ENCODE measurements at regions not wholly inside any gene's neighbourhood (a gene's known extent, or its start where the extent isn't known, plus 50 kb on each side); places are given as distances from the start of the nearest gene placed in this dataset.

DNA sequence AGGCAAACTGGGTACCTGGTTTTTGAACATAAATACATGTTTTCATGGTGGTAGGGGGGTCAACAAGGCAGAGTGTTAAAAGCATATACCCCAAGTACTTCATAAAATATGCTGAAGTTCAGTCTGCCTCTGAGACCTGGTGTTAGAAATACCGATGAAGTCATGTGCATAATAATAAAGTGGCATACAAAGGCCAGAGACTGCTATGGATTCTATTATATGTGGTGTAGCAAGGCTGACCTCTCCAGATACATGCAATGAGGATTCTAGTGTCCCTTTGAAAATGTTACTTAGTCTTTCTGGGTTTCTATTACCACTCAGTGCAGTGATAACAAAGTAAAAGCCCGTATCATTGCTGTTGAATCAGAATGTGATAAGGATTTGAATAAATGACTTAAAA lies 487.5 kb upstream of the ZNF608 start:
- no peak for DNase-seq
- ATAC-seq, result no peak
- Histone ChIP-seq H3K4me1 (no peaks in the 10 kb centered on the region), H3K9me3 (no peaks in the 10 kb centered on the region), H3K4me3 (no peak overlapping the region), H3K27ac (no peak overlapping the region), H3K27me3 (ENCODE audit: low read depth) (no peaks in the 10 kb centered on the region), H3K36me3 (no peaks in the 10 kb centered on the region)
- intact Hi-C loops (cut with DNase I), result no loop called here
- TF ChIP-seq CTCF (IDR thresholded peaks at IDR 0.05), result no peak

DNA sequence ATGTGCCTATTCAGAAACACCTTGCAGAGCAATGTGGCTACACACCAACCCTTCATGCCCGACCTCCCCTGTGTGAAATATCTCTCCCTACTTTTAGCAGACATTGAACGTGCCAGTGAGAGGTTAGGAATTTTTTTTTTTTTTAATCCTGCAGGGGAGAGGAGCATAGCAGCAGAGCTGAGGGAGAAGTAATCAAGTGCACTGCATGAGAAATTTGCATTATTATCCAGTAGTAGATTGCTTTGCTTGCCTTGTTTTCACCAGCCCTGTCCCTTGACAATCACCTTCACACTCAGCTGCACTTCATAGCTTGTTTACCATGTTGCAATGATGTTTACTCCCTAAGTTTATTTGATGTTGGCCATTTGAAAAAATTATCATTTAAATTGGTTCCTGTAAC lies 489.6 kb upstream of the ZNF608 start:
- TF ChIP-seq CTCF (IDR thresholded peaks at IDR 0.05), result no peak
- intact Hi-C loops (cut with DNase I), result no loop called here
- Histone ChIP-seq H3K9me3 (no peaks in the 10 kb centered on the region), H3K4me1 (no peaks in the 10 kb centered on the region), H3K4me3 (no peak overlapping the region), H3K27me3 (ENCODE audit: low read depth) (no peaks in the 10 kb centered on the region), H3K27ac (no peak overlapping the region), H3K36me3 (no peaks in the 10 kb centered on the region)
- ATAC-seq (no peak), DNase-seq (no peak)

DNA sequence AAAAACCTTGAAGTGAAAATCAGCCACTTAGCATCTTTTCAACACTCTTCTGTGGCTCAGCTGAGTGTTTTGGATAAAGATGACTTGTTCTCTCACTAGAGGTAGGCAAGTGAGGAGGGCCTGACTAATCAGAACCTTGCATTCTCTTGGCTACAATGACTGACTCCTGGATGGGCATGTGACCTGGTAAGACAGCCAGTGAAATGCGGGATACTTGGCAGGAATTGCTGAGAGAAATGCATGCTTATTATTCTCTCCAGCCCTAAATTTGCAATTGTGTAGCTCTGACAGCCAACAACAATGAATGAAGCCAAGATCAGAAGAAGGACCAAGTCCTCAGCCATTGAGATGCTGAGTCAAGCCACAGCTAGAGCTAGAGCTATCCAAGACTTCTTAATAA lies 490.5 kb upstream of the ZNF608 start:
- no peaks in the 10 kb centered on the region for H3K36me3 ChIP-seq
- DNase-seq, result no peak
- intact Hi-C loops (cut with DNase I), result no loop called here
- H3K9me3 ChIP-seq, result no peaks in the 10 kb centered on the region
- no peaks in the 10 kb centered on the region for H3K4me1 ChIP-seq
- no peak for ATAC-seq
- H3K27me3 ChIP-seq (ENCODE audit: low read depth), result no peaks in the 10 kb centered on the region
- H3K4me3 ChIP-seq, result no peak overlapping the region
- no peak overlapping the region for H3K27ac ChIP-seq
- no peak for TF ChIP-seq CTCF (IDR thresholded peaks at IDR 0.05)

GRCh38 chr5:125244531-125244930 lies 498.1 kb upstream of the ZNF608 start:
- Histone ChIP-seq H3K4me3 (no peak overlapping the region), H3K4me1 (no peaks in the 10 kb centered on the region), H3K36me3 (no peaks in the 10 kb centered on the region), H3K9me3 (no peaks in the 10 kb centered on the region), H3K27me3 (ENCODE audit: low read depth) (no peaks in the 10 kb centered on the region), H3K27ac (no peak overlapping the region)
- ATAC-seq (no peak), DNase-seq (no peak)
- intact Hi-C loops (cut with DNase I), result no loop called here
- TF ChIP-seq CTCF (IDR thresholded peaks at IDR 0.05), result no peak

DNA sequence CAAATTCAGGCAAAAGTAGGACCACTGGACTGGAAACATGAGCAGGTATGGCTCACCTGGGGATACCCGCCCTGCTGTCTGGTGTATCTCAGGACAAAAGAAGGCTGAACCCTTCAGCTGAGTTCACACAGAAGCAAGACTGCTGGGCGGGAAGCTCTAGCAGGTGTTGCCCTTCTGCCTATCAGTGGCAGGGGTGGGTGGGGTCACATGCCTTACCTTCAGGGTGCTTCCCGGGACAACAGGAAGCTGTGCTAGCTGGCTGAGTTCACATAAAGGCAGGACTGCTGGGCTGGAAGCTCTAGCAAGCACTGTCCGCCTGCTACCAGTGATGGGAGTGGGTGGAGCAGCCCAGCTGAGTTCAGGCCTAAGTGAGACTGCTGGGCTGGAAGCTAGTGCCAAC lies 498.8 kb upstream of the ZNF608 start:
- no peak for DNase-seq
- intact Hi-C loops (cut with DNase I), result no loop called here

More for the DNA sequence above, 498.8 kb upstream of the ZNF608 start:
- no peak for TF ChIP-seq CTCF (IDR thresholded peaks at IDR 0.05)
- Histone ChIP-seq H3K4me1 (no peaks in the 10 kb centered on the region), H3K9me3 (no peaks in the 10 kb centered on the region), H3K4me3 (no peak overlapping the region), H3K27me3 (ENCODE audit: low read depth) (no peaks in the 10 kb centered on the region), H3K27ac (no peak overlapping the region), H3K36me3 (no peaks in the 10 kb centered on the region)
- ATAC-seq, result no peak
